ENCODE measurements at regions not wholly inside any gene's neighbourhood (a gene's known extent, or its start where the extent isn't known, plus 50 kb on each side); places are given as distances from the start of the nearest gene placed in this dataset.

DNA sequence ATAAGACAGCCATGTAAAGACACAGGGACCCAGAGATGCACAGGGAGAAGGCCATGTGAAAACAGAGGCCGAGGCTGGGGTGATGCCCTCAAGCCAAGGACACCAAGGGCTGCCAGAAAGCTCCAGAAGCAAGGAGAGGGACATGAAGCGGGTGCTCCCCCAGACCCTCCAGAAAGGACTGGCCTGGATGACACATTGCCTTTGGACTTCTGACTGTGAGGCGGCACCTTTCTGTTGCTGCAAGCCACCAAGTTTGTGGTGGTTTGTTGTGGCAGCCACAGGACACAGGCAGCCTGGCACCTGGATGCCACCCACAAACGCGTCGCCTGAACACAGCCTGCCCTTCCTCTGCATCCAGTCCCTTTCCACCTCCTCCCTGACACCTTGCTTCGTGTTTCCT lies 67.1 kb downstream of the RHOB start:
- TF ChIP-seq, protein P1, sequence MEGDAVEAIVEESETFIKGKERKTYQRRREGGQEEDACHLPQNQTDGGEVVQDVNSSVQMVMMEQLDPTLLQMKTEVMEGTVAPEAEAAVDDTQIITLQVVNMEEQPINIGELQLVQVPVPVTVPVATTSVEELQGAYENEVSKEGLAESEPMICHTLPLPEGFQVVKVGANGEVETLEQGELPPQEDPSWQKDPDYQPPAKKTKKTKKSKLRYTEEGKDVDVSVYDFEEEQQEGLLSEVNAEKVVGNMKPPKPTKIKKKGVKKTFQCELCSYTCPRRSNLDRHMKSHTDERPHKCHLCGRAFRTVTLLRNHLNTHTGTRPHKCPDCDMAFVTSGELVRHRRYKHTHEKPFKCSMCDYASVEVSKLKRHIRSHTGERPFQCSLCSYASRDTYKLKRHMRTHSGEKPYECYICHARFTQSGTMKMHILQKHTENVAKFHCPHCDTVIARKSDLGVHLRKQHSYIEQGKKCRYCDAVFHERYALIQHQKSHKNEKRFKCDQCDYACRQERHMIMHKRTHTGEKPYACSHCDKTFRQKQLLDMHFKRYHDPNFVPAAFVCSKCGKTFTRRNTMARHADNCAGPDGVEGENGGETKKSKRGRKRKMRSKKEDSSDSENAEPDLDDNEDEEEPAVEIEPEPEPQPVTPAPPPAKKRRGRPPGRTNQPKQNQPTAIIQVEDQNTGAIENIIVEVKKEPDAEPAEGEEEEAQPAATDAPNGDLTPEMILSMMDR (IDR thresholded peaks at IDR 0.05; ENCODE audit: insufficient read depth, low read length, poor library complexity, severe bottlenecking), result no peak
- no peak for DNase-seq (ENCODE audit: extremely low read depth, insufficient read length)
- Histone ChIP-seq H3K27me3 (replicated peaks; ENCODE audit: control insufficient read depth, insufficient read depth, low read length) (no peaks in the 10 kb centered on the region), H3K4me3 (replicated peaks; ENCODE audit: low read depth, low read length) (no peak overlapping the region), H3K36me3 (ENCODE audit: control insufficient read depth, insufficient read depth, low read length) (no peaks in the 10 kb centered on the region)

DNA sequence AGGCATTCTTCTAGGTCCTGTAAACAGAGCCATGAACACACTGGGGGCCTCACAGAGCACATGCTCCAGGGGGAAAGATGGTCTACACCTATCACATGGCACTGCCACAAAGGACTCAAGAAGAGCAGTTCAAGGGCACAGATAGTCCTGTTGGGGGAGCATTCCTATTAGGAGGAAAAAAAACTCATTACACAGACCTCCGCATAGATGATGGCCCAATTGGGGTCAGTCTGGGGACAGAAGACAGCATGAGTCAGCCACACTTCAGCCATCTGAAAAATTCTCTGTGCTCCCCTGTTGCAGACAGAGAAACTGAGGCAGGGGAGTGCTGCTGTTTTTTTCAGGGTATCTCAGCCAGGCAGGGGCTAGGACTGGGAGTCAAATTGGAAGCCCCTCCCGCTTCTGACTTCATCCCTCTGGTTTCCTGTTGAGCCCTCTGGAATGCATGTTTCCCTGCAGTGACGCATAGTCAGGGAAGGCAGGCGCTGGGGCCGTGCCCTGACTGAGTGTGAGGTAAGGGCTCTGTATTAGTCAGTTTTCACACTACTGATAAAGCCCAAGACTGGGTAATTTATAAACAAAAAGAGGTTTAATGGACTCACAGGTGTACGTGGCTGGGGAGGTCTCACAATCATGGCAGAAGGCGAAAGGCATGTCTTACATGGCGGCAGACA lies 67.9 kb downstream of the RHOB start:
- H3K36me3 ChIP-seq (ENCODE audit: control insufficient read depth, insufficient read depth, low read length), result no peaks in the 10 kb centered on the region
- no peaks in the 10 kb centered on the region for H3K27me3 ChIP-seq (replicated peaks; ENCODE audit: control insufficient read depth, insufficient read depth, low read length)
- DNase-seq (ENCODE audit: extremely low read depth, insufficient read length), result no peak
- H3K4me3 ChIP-seq (replicated peaks; ENCODE audit: low read depth, low read length), result no peak overlapping the region
- TF ChIP-seq, protein P1 (IDR thresholded peaks at IDR 0.05; ENCODE audit: insufficient read depth, low read length, poor library complexity, severe bottlenecking), result no peak

DNA sequence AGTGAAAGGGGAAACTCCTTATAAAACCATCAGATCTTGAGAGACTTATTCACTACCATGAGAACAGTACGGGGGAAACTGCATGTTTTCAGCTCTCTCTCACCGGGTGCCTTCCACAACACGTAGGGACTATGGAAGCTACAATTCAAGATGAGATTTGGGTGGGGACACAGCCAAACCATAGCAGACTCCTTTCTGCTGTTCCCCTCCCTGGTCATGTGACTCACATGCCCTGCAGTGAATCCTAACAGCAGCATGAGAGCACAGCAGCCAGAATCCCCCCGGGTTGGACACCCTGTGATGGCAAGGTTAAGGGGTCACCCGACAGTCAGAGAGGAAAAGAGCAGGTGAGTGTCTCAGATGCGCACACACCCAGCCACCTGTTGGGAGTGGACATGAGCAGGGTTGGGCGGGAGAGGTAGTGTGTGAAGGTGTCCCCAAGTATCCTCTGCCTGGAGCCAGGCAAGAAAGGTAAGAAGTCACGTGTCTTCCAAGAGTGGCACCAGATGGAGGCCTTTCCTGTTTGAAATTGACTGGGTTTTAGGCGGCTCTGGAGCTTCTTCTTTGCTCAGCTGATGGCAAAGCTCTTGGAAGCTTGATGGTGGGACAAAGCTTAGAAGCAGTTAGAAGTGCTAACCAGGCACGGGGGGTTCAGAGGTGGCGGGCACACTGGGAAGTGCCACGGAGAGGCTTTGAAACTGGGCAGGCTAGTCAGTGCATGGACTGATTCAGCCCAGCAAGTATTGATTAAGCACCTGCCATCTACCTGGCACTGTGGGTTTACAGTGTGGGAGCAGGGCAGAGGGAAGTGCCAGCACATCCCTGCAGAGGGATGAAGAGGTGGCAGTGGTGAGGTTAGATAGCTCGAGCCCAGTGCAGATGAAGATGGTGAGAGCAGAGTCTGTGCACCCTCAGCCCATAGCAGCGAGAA lies 68.7 kb downstream of the RHOB start:
- no peak overlapping the region for H3K4me3 ChIP-seq (replicated peaks; ENCODE audit: low read depth, low read length)
- no peaks in the 10 kb centered on the region for H3K27me3 ChIP-seq (replicated peaks; ENCODE audit: control insufficient read depth, insufficient read depth, low read length)
- TF ChIP-seq, protein P1 (IDR thresholded peaks at IDR 0.05; ENCODE audit: insufficient read depth, low read length, poor library complexity, severe bottlenecking), result no peak
- DNase-seq (ENCODE audit: extremely low read depth, insufficient read length), result no peak
- no peaks in the 10 kb centered on the region for H3K36me3 ChIP-seq (ENCODE audit: control insufficient read depth, insufficient read depth, low read length)

DNA sequence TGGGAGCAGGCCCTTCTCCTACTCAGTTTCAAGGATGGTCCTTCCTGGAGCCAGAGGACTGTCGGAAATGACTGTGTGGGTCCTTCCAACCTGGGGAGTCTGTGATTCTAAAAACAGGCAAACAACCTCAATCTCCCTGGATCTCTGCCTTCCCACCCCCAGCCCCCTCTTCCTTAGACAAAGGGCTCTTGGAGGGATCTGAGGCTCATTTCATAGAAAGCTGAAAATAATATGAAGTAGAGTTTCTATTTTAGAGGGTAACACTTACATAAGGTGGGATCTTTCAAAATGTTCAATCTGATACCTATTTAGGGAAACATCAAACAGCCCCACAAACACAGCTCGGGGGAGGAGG lies 69.4 kb downstream of the RHOB start:
- DNase-seq (ENCODE audit: extremely low read depth, insufficient read length), result no peak
- Histone ChIP-seq H3K36me3 (ENCODE audit: control insufficient read depth, insufficient read depth, low read length) (no peaks in the 10 kb centered on the region), H3K27me3 (replicated peaks; ENCODE audit: control insufficient read depth, insufficient read depth, low read length) (no peaks in the 10 kb centered on the region), H3K4me3 (replicated peaks; ENCODE audit: low read depth, low read length) (no peak overlapping the region)
- TF ChIP-seq, protein P1 (IDR thresholded peaks at IDR 0.05; ENCODE audit: insufficient read depth, low read length, poor library complexity, severe bottlenecking), result no peak

DNA sequence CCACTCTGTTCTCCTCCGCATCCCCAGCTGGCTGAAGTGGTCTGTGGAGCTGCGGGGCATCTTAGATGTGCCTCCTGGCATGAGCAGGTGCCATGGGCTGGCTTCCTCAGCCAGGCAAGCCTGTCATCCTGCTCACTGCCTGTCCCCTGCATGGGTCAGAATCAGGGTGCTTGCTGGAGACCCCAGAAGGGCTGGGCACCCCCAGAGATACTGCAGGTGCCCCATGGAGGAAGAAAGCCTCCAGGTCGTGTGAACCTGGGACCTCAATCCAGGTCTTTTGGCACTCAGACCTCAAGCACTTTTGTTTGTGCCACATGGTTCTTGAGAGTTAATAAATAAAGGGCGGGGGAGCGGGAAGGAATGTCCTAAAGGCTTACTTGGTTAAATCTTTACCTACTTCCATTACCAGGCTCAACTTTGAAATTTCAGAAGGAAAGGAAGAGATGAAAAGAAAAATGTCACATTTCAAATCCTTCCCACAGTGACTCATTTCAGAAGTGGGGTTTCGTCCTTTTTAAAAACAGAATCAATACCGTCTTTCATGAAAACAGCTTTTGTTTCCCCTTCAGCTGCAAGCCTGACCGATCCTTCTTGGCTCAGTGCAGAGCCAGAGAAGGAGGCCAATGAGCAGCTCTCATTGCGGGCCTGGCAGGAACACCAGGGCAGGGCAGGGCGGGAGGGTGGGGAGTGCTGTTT lies 69.9 kb downstream of the RHOB start:
- H3K36me3 ChIP-seq (ENCODE audit: control insufficient read depth, insufficient read depth, low read length), result no peaks in the 10 kb centered on the region
- H3K27me3 ChIP-seq (replicated peaks; ENCODE audit: control insufficient read depth, insufficient read depth, low read length), result no peaks in the 10 kb centered on the region
- H3K4me3 ChIP-seq (replicated peaks; ENCODE audit: low read depth, low read length), result no peak overlapping the region
- peak; percentile 41 for DNase-seq (ENCODE audit: extremely low read depth, insufficient read length)
- TF ChIP-seq, protein P1 (IDR thresholded peaks at IDR 0.05; ENCODE audit: insufficient read depth, low read length, poor library complexity, severe bottlenecking), result no peak

All from GM06990 (cell line).